PC-3 (cell line): ENCODE measurements at regions not wholly inside any gene's neighbourhood (a gene's known extent, or its start where the extent isn't known, plus 50 kb on each side); places are given as distances from the start of the nearest gene placed in this dataset.
A peak's percentile ranks its signal among the peaks of the same experiment; 100 is the strongest.

ENCODE experiments used
- ATAC-seq: fragments of 200-7000 bp; cut with Tn5 transposase; 2 replicates; pipeline ENCODE4 v1.9.1; 2020; ENCODE audit warnings: mild to moderate bottlenecking, moderate library complexity
- BruUV-seq: library from RNA; stranded (reverse); fragments of 400-500 nt; replicated peaks from 2 replicates; lab custom pipeline; 2021; lab: Mats Ljungman, UMichigan
- CTCF ChIA-PET: fragments of 300-600 bp; sonication (Branson Sonifier 250); formaldehyde crosslinking; loops from one replicate; lab custom pipeline; 2022; ENCODE audit warnings: antibody characterized with exemption; lab: Charles Lee
- POLR2A ChIA-PET: fragments of 300-600 bp; sonication (Branson Sonifier 250); formaldehyde crosslinking; loops from one replicate; lab custom pipeline; 2022; ENCODE audit warnings: antibody characterized with exemption; ENCODE audit not compliant: unreplicated experiment; lab: Charles Lee
- DNase-seq: peaks from one replicate; pipeline ENCODE4 v3.0.0-alpha.2; 2015
- H2AFZ ChIP-seq: fragments of 300-600 bp; sonication (generic); 2 replicates; pipeline ENCODE4 v1.6.0; 2016; ENCODE audit warnings: antibody characterized with exemption, low read length
- H3F3A ChIP-seq: fragments of 300-600 bp; sonication (generic); one replicate; pipeline ENCODE4 v1.6.0; 2017; ENCODE audit warnings: antibody characterized with exemption, low read length, control low read depth, mild to moderate bottlenecking; ENCODE audit not compliant: unreplicated experiment
- H3K27ac ChIP-seq: fragments of 300-600 bp; sonication (generic); 2 replicates; pipeline ENCODE4 v1.5.1; 2016; ENCODE audit warnings: mild to moderate bottlenecking, low read length
- H3K27me3 ChIP-seq: fragments of 300-600 bp; sonication (generic); 2 replicates; pipeline ENCODE4 v1.6.1; 2016; ENCODE audit warnings: low read length, mixed read lengths
- H3K36me3 ChIP-seq: fragments of 300-600 bp; sonication (generic); 2 replicates; pipeline ENCODE4 v1.6.1; 2016; ENCODE audit warnings: low read depth, mixed run types, low read length, mixed read lengths
- H3K4me1 ChIP-seq: fragments of 300-600 bp; sonication (generic); 2 replicates; pipeline ENCODE4 v1.5.1; 2016; ENCODE audit warnings: low read length; ENCODE audit not compliant: insufficient read depth
- H3K4me2 ChIP-seq: fragments of 300-600 bp; sonication (generic); 2 replicates; pipeline ENCODE4 v1.6.0; 2016; ENCODE audit warnings: low read length
- H3K4me3 ChIP-seq: fragments of 300-600 bp; sonication (generic); 2 replicates; pipeline ENCODE4 v1.5.1; 2016; ENCODE audit warnings: mild to moderate bottlenecking, low read length, mixed read lengths
- H3K79me2 ChIP-seq: fragments of 300-600 bp; sonication (generic); 2 replicates; pipeline ENCODE4 v1.6.1; 2017; ENCODE audit warnings: low read length, mixed read lengths
- H3K9ac ChIP-seq: fragments of 300-600 bp; sonication (generic); 2 replicates; pipeline ENCODE4 v1.6.0; 2016; ENCODE audit warnings: mild to moderate bottlenecking, low read length
- H3K9me2 ChIP-seq: fragments of 300-600 bp; sonication (generic); replicated peaks from 2 replicates; pipeline ENCODE4 v1.6.1; 2016; ENCODE audit warnings: mixed run types, low read length, mixed read lengths
- H3K9me3 ChIP-seq: fragments of 300-600 bp; sonication (generic); 2 replicates; pipeline ENCODE4 v1.6.1; 2016; ENCODE audit warnings: low read length, mixed read lengths
- H4K20me1 ChIP-seq: fragments of 300-600 bp; sonication (generic); 2 replicates; pipeline ENCODE4 v1.6.1; 2016; ENCODE audit warnings: low read length, mixed read lengths
- EZH2 ChIP-seq: fragments of 300-600 bp; sonication (generic); IDR thresholded peaks from one replicate; pipeline ENCODE4 v1.6.1; 2017; ENCODE audit warnings: antibody characterized with exemption, mild to moderate bottlenecking, low read length; ENCODE audit not compliant: unreplicated experiment
- EZH2phosphoT487 ChIP-seq: fragments of 300-600 bp; sonication (generic); IDR thresholded peaks from 2 replicates; pipeline ENCODE4 v1.6.1; 2018; ENCODE audit warnings: mild to moderate bottlenecking, antibody characterized with exemption, low read length, borderline replicate concordance
- intact Hi-C: fragments of 100-400 bp; cut with micrococcal nuclease; formaldehyde crosslinking; loops from 2 replicates; pipeline ENCODE4 v1.9.0; 2023
- TF ChIP-seq, protein P1 (sequence below): fragments of 300-600 bp; sonication (generic); conservative IDR thresholded peaks from 2 replicates; pipeline ENCODE4 v1.5.1; 2017; ENCODE audit warnings: antibody characterized with exemption, low read depth, mild to moderate bottlenecking, low read length

- POLR2A ChIA-PET: interaction anchor here (0.6 kb wide), 1 partner anchor 72 kb away, joined by 3 read pairs; the partner anchor contains the start of gene SNX2
- no peak for ATAC-seq
These were observed 72.4 kb upstream of the SNX2 start for GRCh38 chr5:122702524-122702875.

DNA sequence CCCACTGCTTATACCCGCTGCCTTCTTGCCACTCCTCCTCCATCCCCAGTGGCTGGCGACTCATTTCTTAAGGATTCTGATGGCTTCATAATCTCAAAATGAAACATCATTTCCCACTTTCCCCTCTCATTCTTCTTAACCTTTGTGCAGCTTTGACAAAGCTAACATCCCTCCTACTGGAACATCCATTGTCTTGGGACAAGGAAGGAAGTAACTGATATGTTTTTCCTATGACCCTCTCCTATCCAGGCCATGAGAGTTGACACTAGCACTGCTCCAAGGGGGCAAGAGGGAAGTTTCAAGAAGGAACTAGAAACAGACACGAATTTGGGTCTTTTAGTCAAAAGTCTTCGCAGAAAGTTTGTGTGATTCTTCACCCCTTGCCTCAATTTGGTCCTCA, 71.7 kb upstream of the SNX2 start:
- Histone ChIP-seq H3F3A (no peaks in the 10 kb centered on the region), H3K27me3 (no peaks in the 10 kb centered on the region), H4K20me1 (no peaks in the 10 kb centered on the region), H3K36me3 (no peaks in the 10 kb centered on the region), H3K4me3 (no peak overlapping the region), H3K9ac (no peak overlapping the region), H3K4me1 (no peaks in the 10 kb centered on the region), H3K79me2 (no peaks in the 10 kb centered on the region), H3K9me3 (no peaks in the 10 kb centered on the region), H3K27ac (no peak overlapping the region), H2AFZ (no peak overlapping the region), H3K4me2 (no peak overlapping the region), H3K9me2 (no peaks in the 10 kb centered on the region)
- DNase-seq (no peak), ATAC-seq (no peak)
- no TSS peak for BruUV-seq
- intact Hi-C loops: loop anchor here (5.0 to 10.0 kb wide), 2 partner anchors 144 to 642 kb away; partner anchors contain the start of gene SNX24
- ChIA-PET POLR2A (no interaction called here), CTCF (no interaction called here)
- TF ChIP-seq, protein P1, sequence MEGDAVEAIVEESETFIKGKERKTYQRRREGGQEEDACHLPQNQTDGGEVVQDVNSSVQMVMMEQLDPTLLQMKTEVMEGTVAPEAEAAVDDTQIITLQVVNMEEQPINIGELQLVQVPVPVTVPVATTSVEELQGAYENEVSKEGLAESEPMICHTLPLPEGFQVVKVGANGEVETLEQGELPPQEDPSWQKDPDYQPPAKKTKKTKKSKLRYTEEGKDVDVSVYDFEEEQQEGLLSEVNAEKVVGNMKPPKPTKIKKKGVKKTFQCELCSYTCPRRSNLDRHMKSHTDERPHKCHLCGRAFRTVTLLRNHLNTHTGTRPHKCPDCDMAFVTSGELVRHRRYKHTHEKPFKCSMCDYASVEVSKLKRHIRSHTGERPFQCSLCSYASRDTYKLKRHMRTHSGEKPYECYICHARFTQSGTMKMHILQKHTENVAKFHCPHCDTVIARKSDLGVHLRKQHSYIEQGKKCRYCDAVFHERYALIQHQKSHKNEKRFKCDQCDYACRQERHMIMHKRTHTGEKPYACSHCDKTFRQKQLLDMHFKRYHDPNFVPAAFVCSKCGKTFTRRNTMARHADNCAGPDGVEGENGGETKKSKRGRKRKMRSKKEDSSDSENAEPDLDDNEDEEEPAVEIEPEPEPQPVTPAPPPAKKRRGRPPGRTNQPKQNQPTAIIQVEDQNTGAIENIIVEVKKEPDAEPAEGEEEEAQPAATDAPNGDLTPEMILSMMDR: no peak
- TF ChIP-seq EZH2 (no peak), EZH2phosphoT487 (no peak)

More at GRCh38 chr5:122702524-122702875, 72.4 kb upstream of the SNX2 start:
- no peak for DNase-seq
- Histone ChIP-seq H3K79me2 (no peaks in the 10 kb centered on the region), H3K36me3 (no peaks in the 10 kb centered on the region), H3K9me3 (no peaks in the 10 kb centered on the region), H3K27ac (no peak overlapping the region), H3K4me3 (no peak overlapping the region), H3K27me3 (no peaks in the 10 kb centered on the region), H3K4me1 (no peaks in the 10 kb centered on the region), H3K9ac (no peak overlapping the region), H3K4me2 (no peak overlapping the region), H3F3A (no peaks in the 10 kb centered on the region), H3K9me2 (no peaks in the 10 kb centered on the region), H2AFZ (no peak overlapping the region), H4K20me1 (no peaks in the 10 kb centered on the region)
- intact Hi-C loops: loop anchor here (5.0 to 10.0 kb wide), 2 partner anchors 145 to 642 kb away; partner anchors contain the start of gene SNX24
- no TSS peak for BruUV-seq
- TF ChIP-seq, protein P1: no peak
- TF ChIP-seq EZH2 (no peak), EZH2phosphoT487 (no peak)
- CTCF ChIA-PET: no interaction called here

- no peaks in the 10 kb centered on the region for H3K9me3 ChIP-seq
- H3K27me3 ChIP-seq: no peaks in the 10 kb centered on the region
- H3K4me3 ChIP-seq: no peak overlapping the region
- no peak overlapping the region for H3K4me2 ChIP-seq
- no peak overlapping the region for H3K9ac ChIP-seq
- H2AFZ ChIP-seq: no peak overlapping the region
- H3K27ac ChIP-seq: no peak overlapping the region
- ATAC-seq (peak; percentile 80), DNase-seq (peak; percentile 70)
- BruUV-seq: no TSS peak
- ChIA-PET POLR2A (no interaction called here), CTCF (interaction anchor here (0.5 to 1.0 kb wide), 3 partner anchors 61 to 175 kb away, joined by 3 to 6 read pairs (median 4); no protein-coding TSS in a partner anchor)
- no peaks in the 10 kb centered on the region for H3K9me2 ChIP-seq
- no peaks in the 10 kb centered on the region for H4K20me1 ChIP-seq
- H3K4me1 ChIP-seq: no peaks in the 10 kb centered on the region
- H3K36me3 ChIP-seq: no peaks in the 10 kb centered on the region
- intact Hi-C loops: loop anchor here (1.0 to 10.0 kb wide), 4 partner anchors 22 to 640 kb away; partner anchors contain the start of genes SNX2 and SNX24
- no peaks in the 10 kb centered on the region for H3K79me2 ChIP-seq
- no peak for TF ChIP-seq EZH2
- no peak for TF ChIP-seq EZH2phosphoT487
- TF ChIP-seq, protein P1: peak; percentile 83
- H3F3A ChIP-seq: no peaks in the 10 kb centered on the region
These were observed 70.4 kb upstream of the SNX2 start for GRCh38 chr5:122704247-122705036.
